ENCODE measurements at regions not wholly inside any gene's neighbourhood (a gene's known extent, or its start where the extent isn't known, plus 50 kb on each side); places are given as distances from the start of the nearest gene placed in this dataset.
A peak's percentile ranks its signal among the peaks of the same experiment; 100 is the strongest.

DNA sequence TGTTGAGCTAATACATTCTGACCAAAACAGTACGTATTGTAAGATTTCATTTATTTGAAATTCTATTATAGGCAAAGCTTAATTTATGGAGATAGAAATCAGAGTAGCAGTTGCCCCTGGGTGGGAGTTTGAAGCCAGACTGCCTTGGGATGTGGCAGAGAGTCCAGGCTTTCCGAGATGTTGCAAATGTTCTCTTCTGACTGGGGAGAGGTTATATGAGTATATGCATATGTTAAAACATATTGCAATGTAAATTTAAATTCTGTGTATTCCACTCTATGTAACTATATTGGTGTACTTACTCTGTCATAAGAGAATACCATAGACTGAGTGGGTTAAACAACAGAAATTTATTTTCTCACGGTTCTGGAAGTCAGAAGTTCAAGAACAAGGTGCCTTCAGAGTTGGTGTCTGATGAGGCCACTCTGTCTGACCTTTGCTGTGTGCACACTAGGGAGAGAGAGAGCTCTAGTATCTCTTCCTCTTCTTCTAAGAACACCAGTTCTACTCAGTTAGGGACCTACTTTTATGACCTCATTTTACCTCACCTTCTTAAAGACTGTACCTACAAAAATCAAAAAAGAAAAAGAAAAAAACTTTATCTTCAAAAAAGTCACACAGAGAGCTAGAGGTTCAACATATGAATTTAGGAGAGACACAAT lies 299.3 kb upstream of the HS3ST1 start:
- no peak for DNase-seq

DNA sequence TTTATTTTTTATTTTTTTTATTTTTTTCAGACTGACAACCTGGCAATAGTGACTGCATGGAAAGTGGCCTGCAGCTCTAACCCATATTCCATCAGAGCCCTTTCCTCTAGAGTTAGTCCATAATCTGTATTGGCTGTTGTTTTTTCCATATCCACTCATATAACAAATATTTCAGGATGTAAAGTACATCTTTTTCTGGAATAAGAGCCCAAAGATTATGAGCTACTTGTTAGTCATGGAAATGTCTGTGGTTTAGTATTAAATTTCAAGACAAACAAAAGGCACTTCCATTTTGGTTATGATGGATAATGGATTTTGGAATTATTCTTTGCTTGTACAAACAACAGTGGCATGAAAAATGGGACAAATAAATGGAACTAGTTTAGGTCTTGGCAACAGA lies 296.0 kb upstream of the HS3ST1 start:
- no peak for DNase-seq

DNA sequence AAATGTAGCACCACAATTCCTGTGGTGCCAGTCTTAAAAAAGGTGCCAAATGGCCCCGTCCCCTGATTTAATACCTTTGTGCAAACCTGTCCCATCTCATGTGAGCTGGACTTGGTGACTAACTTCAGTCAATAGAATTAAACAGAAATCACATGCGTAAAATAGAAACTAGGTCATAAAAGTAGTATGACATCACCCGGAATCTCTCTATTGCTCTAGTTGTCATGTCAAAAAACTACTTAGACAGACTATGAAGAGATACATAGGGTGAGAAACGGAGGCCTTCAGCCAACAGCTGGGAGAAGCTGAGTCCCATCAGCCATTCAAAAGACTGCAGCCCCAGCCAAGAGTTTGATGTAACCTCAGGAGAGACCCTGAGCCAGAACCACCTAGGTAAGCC lies 293.5 kb upstream of the HS3ST1 start:
- no peak for DNase-seq

DNA sequence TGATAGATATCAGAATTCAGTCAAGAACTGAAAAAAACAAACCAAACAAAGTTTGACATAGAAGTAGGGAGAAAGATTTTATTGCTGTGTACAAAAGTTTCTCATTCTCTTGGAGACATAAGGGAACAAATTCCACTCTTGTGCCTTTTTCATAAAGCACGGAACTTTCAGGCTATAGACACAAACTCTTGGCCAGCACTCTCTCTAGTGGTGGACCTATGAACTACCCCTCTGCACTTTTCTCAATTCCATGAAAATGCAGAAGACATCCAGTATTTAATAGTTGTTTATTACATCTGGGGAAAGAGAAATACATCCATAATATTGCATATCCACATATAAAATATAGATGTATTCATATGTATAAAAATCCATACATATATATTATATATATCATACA lies 291.6 kb upstream of the HS3ST1 start:
- DNase-seq, result peak; percentile 62

DNA sequence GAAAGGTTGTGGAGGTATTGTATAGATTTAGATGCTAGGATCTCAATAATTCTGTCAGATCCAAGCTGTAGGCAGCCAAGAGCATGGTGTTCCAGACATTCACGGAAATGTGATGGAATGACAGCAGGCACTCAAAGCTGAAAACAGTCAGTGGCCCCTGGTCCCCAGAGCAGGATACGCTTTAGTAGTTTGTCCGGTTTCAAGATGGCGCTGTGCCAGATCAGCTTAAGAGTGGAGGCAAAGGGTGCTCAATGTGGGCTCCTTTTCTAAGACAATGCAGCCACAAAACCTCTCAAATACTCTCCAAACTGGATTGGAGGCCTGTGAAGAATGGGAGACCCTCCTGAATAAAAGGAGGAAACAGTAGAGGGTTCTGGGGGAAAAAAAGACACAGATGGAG lies 291.2 kb upstream of the HS3ST1 start:
- no peak for DNase-seq

DNA sequence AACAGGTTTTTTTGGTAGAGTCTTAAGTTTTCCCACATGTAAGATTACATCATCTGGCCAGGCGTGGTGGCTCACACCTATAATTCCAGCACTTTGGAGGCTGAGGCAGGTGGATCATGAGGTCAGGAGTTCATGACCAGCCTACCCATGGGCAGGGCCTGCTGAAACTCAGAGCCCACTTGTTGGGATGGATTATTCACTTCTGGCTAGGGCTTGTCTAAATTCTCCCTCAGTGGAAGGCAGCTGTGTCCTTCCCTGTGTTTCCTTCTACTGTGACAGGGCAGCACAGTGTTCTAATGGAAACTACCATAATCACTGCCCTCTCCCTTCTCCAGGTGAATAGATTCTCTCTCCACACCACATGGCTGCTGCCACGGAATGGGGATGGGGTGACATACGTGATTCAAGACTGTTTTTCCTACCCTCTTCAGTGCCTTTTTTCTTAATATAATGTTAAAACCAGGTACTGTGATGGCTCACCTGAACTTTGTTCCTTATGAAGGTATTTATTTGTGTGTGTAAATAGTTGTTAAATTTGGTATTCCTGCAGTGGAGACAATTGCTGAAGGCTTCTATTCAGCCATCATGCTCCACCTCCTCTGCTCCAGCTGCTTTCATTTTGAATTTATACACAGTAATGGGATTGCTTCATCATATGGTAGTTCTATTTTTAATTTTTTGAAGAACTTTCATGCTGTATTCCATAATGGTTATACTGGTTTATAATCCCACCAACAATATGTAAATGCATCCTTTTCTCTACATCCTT lies 287.2 kb upstream of the HS3ST1 start:
- DNase-seq, result no peak

DNA sequence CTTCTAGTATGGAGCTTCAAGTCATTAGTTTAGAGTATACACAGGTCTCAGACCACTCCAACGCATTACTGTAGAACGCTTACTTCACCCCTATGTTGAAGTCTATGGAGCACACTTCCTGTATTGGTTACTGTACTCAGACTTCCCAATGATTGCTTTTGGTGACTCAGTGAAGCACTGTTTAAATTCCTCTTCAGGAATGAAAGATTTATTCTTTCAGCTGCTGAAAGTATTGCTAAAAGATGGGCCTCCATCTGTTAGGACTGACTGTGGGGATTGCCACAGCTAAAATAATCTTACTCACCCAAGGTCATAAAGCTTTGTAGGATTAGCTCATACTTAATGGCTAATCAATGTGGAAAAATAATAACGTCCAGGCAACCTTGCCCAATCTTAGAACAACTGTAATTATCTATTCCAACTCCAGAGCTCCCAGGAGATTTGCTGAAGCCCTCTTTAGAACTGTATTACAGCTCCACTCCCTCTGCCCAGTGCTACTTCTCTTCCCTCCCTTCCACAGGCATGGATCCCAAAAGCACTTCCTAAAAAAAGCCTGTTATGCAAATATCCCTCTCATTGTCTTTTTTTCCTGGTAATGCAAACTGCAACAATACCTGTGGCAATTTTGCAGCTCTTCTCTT lies 281.9 kb upstream of the HS3ST1 start:
- DNase-seq, result no peak

DNA sequence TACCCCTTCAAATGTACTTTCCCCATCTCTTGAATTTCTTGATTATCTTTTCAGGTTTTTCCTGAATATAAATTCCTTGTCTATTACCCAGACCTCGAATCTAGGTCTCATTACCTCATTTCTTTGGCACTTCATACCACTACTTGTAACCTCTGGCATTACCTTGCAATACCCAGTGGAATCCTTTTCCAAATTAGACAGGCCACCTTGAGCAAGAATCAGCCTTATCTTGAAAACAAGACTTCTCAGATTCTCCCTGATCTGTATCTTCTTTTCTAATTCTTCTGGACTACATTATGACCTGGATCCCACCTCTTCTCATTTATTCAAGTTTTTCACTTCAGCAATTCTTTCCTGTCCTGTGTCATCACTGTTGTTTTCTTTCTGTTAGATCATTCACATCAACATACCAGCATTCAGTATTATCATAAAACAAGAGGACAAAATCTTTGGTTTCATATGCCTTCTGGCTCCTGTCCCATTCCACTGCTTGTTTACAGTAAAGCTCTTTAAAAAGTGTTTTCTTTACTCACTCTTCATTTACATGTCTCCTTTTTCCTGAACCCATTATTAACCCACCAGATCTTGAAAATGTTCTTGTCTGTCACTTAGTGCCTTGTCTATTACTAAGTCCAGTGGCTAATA lies 275.6 kb upstream of the HS3ST1 start:
- no peak for DNase-seq

DNA sequence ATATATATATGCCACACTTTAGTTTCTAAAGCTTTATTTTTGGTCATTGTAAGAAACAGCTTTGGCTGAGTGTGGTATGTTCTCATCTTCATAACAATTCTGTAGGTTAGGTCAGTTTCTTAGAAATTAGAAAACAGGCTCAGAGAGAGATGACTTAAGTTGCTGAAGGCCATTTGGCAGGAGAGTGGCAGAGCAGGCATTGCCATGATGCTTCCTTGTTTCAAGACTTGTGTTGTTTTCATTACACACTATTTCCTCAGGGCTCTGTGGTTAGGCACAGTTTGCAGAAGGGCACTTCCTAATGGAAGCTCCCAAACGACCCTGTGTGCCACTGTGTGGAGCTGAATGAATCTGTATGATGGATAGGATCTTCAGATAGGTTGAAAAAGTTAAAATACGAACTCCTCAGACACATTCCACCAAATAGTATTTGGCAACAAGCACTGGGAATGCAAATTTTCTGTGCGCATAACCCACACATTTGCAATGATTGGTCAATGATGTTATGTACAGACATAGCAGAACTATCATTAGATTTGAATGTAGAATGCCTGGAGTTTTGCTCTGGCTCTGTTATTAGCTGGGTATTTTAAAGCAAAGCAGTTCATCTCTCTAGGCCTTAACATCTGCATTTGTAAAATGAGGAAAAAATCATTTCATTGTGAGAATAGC lies 274.3 kb upstream of the HS3ST1 start:
- no peak for DNase-seq

DNA sequence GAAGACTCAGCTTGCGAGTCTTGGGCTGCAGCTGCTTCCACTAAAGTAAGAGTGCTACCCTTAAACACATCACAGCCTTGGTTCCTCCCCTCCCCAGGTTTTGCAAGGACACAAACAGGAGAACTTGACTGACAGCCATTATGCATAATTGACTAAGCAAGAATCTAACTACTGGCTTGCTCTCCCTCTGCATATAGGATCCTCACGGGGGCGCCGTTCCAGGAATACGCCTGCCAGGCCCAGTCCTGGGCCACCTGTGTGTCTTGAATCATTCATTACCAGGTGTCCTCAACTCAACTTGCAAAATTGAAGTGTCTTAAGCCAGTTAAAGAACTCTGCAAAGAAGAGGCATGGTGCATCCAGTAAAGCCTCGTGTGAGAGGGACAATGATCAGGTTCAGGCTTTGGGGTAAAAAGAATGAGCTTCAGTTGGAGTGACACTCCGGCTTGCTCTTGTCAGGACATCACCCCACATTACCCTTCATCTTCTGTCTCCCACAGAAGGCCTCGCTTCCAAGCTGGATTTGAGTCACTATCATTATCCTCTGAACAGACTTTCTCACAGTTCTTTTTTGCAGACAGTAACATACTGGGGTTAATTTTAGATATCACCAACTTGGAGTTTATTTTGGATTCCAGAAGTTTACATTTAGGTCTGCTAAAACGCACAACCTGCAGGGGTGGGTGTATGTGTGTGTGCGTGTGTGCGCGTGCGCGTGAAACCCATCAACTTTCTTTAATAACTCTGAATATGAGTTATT lies 273.5 kb upstream of the HS3ST1 start:
- DNase-seq, result no peak

DNA sequence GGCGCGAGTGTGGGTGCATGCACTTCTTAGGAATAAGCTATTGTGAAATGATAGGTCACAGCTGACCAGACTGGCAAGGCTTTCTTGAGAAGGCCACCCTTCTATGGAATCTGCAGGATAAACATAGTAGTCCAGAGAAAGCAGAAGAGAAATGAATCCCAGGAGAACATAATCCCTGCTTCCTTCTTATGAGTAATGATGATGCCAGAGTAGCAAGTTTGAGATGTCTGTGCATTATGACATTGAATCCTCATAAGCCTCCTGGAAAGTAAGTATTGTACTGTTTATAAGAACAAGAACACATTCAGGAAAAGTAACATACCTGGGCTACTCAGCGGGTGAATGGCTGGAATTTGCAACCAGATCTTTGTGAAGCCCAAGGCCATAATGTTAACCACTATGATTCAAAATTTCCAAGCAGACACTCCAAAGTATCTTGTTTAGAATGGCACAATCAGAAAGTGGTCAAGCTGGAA lies 272.1 kb upstream of the HS3ST1 start:
- DNase-seq, result no peak

DNA sequence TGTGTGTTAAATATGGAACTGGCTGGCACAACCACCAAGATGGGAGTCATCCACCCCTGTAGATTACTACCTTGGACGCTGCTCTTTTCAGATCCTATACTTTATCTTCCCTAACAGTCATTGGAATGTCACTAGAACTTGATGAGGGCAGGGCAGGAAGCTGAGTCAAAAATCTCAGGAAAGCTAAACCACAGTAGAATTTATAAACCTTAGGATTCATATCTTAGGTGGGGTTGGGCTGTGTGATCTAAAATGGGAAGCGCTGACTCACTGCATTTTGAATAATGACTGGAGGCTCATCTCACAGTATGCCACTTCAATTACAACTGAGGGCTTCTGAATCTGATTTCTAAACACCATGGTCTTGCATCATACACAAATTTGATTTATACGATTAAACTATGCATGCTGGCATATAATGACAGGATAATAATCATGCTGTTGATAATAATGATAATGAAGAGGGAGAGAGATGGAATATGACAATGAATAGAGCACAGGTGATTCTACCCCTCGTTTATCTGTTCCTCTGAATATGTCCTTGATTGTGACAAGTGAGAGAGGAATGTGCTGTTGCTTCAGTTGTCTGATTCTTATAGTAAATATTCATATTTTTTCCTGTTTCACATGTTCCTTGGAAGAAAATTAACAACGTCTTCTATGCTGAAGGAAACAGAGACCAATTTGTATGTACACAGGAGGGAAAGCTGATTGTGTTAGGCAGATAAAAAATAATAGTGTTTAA lies 270.3 kb upstream of the HS3ST1 start:
- peak; percentile 1 for DNase-seq

DNA sequence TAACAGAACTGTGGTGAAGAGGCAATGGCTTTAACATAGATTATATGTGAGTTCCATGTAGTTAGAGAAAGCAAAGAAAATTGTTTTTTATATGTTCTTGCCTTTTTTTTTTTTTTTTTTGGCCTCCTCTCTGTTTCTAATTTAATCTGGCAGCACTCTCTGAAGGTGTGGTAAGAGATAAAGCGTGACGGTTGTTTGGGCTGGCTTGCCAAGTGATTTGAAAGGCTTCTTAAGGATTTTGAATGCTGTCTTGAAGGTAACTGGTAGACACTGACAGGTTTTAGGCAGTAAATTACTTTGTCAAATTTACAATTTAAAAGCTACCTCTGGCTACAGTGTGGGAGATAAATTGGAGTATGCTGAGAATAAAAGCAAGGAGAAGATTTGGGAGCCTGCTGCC lies 269.3 kb upstream of the HS3ST1 start:
- peak; percentile 7 for DNase-seq

DNA sequence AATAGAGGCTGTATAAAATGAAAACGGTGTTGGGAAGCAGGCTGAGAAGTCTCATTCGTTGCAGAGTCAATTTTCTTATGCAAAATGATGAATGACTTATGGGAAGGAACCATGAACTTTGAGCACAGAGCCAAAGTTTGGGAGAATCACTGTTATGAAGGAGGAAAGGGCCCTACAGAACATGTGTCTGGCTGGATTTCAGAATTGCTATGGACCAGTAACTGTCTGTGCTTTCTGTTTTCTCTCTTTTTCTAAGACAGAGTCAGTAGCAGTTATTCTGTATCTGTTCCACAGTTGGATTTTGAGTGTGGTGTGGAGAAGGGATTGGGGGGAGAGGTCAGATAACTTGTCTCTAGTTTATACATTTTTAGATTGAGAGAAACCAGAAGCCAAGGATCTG lies 265.0 kb upstream of the HS3ST1 start:
- DNase-seq, result no peak

DNA sequence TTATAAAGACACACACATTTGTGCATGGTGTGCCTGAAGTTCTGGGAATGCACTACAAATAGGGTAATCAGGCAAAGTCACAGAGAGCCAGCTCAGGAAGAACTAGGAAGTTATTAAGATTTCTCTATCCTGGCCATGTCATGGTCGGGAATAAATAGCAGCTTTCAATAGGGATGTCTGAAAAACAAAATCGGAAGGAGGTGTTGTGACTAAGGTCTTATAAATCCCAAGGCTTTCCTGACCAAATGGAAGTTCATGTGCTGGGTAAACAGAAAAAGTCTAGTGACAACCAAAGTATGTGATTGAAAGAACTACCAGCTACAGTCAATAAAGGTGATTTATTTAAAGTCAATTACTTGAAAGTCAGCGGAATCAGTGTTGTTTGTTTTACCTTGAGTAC lies 262.5 kb upstream of the HS3ST1 start:
- no peak for DNase-seq

DNA sequence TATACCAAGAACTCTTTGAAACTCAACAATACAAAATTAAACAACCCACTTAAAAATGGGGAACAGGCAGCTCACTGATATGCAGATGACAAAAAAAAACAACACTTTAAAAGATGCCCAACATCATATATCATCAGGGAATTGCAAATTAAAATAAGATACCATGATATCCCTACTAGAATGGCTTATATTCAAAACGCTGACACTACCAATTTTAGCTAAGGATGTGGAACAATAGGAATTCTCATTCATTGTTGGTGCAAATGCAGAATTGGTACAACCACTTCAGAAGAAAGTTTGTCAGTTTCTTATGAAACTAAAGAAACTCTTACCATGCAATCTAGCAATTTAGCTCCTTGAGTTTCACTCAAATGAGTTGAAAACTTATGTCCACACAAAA lies 259.0 kb upstream of the HS3ST1 start:
- no peak for DNase-seq

DNA sequence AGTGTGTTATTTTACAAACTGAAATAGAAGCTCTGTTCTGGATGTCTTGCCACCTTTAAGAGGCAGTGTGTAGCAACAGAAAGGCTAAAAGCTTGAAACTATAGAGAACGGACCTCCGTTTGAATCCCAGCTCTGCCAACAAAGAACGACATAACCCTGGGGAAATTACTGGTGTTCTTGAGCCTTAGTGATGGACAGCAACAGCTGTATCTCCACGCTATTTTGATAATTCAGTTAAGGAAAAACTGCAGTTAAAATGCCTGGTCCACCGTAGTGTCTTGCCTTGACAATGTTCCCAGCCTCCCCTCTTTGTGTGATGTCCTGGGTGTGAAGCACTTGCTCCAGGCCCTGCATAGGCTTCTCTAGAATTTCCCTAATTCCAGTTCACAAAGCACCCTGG lies 256.8 kb upstream of the HS3ST1 start:
- no peak for DNase-seq

DNA sequence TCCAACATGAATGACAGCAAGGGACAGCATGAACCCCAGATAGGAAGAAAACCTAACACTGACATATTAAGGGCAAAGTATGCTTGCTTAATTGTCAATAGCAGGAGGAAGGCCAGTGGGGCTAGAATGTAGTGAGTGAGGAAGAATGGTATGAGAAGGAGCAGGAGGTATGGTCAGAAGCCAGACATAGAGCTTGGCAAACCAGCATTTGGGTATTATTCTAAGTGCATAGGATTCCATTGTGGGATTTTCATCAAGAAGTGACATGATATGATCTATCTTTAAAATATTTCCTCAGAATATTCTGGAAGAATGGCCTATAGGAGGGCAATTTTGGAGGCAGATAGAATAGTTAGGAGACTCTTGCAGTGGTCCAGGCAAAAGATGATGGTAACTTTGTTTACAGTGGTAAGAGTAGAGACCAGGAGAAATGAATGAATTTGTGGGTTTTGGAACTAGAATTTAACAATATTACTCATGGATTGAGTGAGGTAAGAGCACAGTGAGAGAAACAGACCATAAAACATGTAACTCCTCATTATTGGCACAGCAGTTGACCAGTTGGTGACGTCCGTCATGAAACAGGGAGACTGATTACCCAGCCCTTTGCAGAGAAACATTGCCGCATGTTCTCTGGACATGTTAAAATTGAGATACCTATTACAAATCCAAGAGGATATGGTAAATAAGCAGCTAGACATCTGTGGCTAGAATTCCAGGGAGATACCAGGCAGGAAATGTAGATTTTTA lies 246.5 kb upstream of the HS3ST1 start:
- DNase-seq, result no peak

DNA sequence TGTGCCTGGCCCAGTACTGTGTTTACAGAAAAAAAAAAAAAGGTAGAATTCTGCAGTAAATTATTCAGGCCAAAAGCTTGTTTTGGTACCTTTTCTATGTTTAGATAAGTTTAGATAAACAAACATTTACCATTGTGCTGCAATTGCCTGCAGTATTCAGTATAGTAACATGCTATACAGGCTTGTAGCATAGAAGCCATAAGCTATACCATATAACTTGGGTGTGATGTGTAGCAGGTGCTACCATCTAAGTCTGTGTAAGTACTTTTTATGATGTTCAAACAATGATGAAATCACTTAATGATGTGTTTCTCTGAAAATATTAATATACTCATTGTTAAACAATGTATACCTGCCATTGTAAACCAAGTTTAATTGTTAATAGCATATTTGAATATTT lies 241.6 kb upstream of the HS3ST1 start:
- no peak for DNase-seq

DNA sequence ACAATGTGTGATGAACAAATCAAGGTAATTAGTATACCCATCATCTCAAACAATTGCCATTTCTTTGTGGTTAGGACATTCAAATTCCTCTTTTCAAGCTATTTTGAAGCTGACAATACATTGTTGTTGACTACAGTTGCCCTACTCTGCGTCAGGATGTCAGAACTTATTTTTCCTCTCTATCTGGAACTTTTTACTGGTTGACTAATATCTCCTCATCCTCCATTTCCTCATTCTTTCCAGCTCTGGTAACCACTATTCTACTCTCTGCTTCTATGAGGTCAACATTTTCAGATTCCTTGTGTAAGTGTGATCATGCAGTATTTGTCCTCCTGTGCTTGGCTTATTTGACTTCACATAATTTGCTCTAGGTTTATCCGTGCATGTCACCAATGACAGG lies 240.5 kb upstream of the HS3ST1 start:
- no peak for DNase-seq

DNA sequence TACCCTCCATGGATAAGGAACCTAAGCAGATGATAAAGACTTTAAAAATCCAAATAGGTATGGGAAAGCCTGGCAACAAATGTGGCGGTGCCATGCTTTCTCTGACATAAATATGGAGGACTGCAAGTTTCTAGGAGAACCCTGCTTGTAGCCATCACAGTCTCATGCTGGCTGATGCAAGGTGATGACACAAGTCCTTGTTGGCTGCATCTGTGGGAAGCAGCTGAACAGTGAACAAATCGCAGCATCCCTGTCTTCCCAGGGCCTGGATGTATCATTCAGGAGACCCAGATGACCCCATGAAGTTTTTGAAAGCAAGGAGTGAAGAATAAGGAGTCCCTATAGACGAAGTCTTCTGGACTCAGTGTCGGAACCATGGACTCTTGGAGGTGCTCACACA lies 234.4 kb upstream of the HS3ST1 start:
- no peak for DNase-seq
